H1 (cell line): ENCODE measurements at regions not wholly inside any gene's neighbourhood (a gene's known extent, or its start where the extent isn't known, plus 50 kb on each side); places are given as distances from the start of the nearest gene placed in this dataset.

Source experiments
- CTCF ChIA-PET: fragments of 300-600 bp; sonication (Branson Sonifier 250); formaldehyde crosslinking; loops from one replicate; lab custom pipeline; 2021; ENCODE audit not compliant: partially characterized antibody; lab: Charles Lee
- POLR2A ChIA-PET: fragments of 300-600 bp; sonication (Branson Sonifier 250); formaldehyde crosslinking; loops from one replicate; lab custom pipeline; 2021; ENCODE audit warnings: inconsistent platforms; ENCODE audit not compliant: partially characterized antibody; lab: Charles Lee
- DNase-seq, 2 experiments: peaks; one replicate each; pipeline versions ENCODE4 v3.0.0 to v3.0.0-alpha.2; 2010 to 2022; ENCODE audit warnings: low spot score in 2 of 2, low read depth in 1 of 2, mixed read lengths in 1 of 2
- FAIRE-seq: peaks from 2 replicates; lab custom pipeline; 2011; peaks lifted over from hg19 to GRCh38; lab: Jason Lieb, UNC
- H2AFZ ChIP-seq: 2 replicates; pipeline ENCODE4 v1.8.1; 2012; ENCODE audit warnings: low read length, inconsistent platforms
- H2AK5ac ChIP-seq: 2 replicates; pipeline ENCODE4 v1.6.1; 2013; ENCODE audit warnings: low read depth, low read length
- H2BK120ac ChIP-seq: replicated peaks from 2 replicates; pipeline ENCODE3; 2013; ENCODE audit warnings: low read depth, low read length, inconsistent platforms
- H2BK12ac ChIP-seq: 2 replicates; pipeline ENCODE4 v1.6.1; 2013; ENCODE audit warnings: low read depth, low read length
- H2BK15ac ChIP-seq: 2 replicates; pipeline ENCODE4 v1.6.1; 2013; ENCODE audit warnings: low read length
- H2BK20ac ChIP-seq: 2 replicates; pipeline ENCODE4 v1.6.1; 2013; ENCODE audit warnings: low read length
- H2BK5ac ChIP-seq: 2 replicates; pipeline ENCODE4 v1.6.1; 2013; ENCODE audit warnings: low read depth, low read length
- H3K14ac ChIP-seq: 2 replicates; pipeline ENCODE4 v1.6.1; 2013; ENCODE audit warnings: inconsistent platforms; ENCODE audit not compliant: insufficient read length
- H3K18ac ChIP-seq: 2 replicates; pipeline ENCODE4 v1.6.1; 2013; ENCODE audit warnings: low read length; ENCODE audit errors: extremely low read depth
- H3K23ac ChIP-seq: 2 replicates; pipeline ENCODE4 v1.6.1; 2013; ENCODE audit warnings: inconsistent platforms; ENCODE audit not compliant: insufficient read length
- H3K23me2 ChIP-seq: 2 replicates; pipeline ENCODE4 v1.6.1; 2013; ENCODE audit warnings: low read depth, low read length
- H3K27ac ChIP-seq: 2 replicates; pipeline ENCODE4 v1.6.1; 2011; ENCODE audit warnings: low read depth, low read length, inconsistent platforms
- H3K27me3 ChIP-seq, 4 experiments: replicated peaks in 1 of 4; 1 replicate in 1 of 4; 2 replicates in 3 of 4; pipeline versions ENCODE4 v1.6.1 to v1.8.1; 2011 to 2013; ENCODE audit warnings: low read length in 3 of 4, mild to moderate bottlenecking in 3 of 4, inconsistent platforms in 2 of 4, mixed read lengths in 2 of 4, moderate library complexity in 1 of 4; ENCODE audit not compliant: control insufficient read depth in 3 of 4, insufficient read depth in 3 of 4; ENCODE audit errors: extremely low read depth in 1 of 4
- H3K36me3 ChIP-seq, 4 experiments: 2 replicates each; pipeline versions ENCODE4 v1.6.1 to v1.8.1; 2011 to 2013; ENCODE audit warnings: mild to moderate bottlenecking in 4 of 4, low read length in 3 of 4, moderate library complexity in 2 of 4, control low read depth in 1 of 4, inconsistent platforms in 1 of 4; ENCODE audit not compliant: insufficient read depth in 4 of 4, control insufficient read depth in 2 of 4
- H3K4ac ChIP-seq: replicated peaks from 2 replicates; pipeline ENCODE3; 2013; ENCODE audit warnings: low read length, low read depth, mixed read lengths, inconsistent platforms; ENCODE audit not compliant: insufficient read length
- H3K4me1 ChIP-seq, 4 experiments: replicated peaks in 1 of 4; 1 replicate in 1 of 4; 2 replicates in 3 of 4; pipeline versions ENCODE4 v1.6.1 to v1.8.1; 2011 to 2013; ENCODE audit warnings: low read length in 3 of 4, inconsistent platforms in 2 of 4, mixed read lengths in 1 of 4; ENCODE audit not compliant: insufficient read depth in 4 of 4, control insufficient read depth in 3 of 4
- H3K4me2 ChIP-seq, 2 experiments: 2 replicates each; pipeline versions ENCODE4 v1.6.1 to v1.8.1; 2011 to 2013; ENCODE audit warnings: low read depth in 2 of 2, low read length in 2 of 2, control low read depth in 1 of 2, inconsistent platforms in 1 of 2, mild to moderate bottlenecking in 1 of 2; ENCODE audit not compliant: insufficient read depth in 1 of 2
- H3K4me3 ChIP-seq, 4 experiments: fragments of 200-600, 300-600 bp in 1 of 4; sonication (generic), shearing (Covaris generic), sonication (Bioruptor Twin) in 1 of 4; 2 replicates each; pipeline versions ENCODE4 v1.5.1 to v1.8.1; 2011 to 2016; ENCODE audit warnings: low read length in 4 of 4, low read depth in 3 of 4, control low read depth in 2 of 4, inconsistent platforms in 2 of 4, mild to moderate bottlenecking in 2 of 4, mixed read lengths in 1 of 4, moderate library complexity in 1 of 4; ENCODE audit not compliant: insufficient read depth in 2 of 4; ENCODE audit errors: extremely low read depth in 1 of 4
- H3K56ac ChIP-seq: replicated peaks from 2 replicates; pipeline ENCODE3; 2013; ENCODE audit warnings: low read depth, mild to moderate bottlenecking, mixed read lengths, low read length, inconsistent platforms; ENCODE audit not compliant: insufficient read length
- H3K79me1 ChIP-seq: 2 replicates; pipeline ENCODE4 v1.6.1; 2013; ENCODE audit warnings: low read depth, low read length, control low read depth
- H3K79me2 ChIP-seq, 2 experiments: 2 replicates each; pipeline versions ENCODE4 v1.6.1 to v1.8.1; 2012 to 2013; ENCODE audit warnings: low read length in 2 of 2, mild to moderate bottlenecking in 2 of 2, inconsistent platforms in 1 of 2; ENCODE audit not compliant: insufficient read depth in 2 of 2, control insufficient read depth in 1 of 2
- H3K9ac ChIP-seq, 4 experiments: replicated peaks in 1 of 4; 1 replicate in 1 of 4; 2 replicates in 3 of 4; pipeline versions ENCODE4 v1.6.1 to v1.8.1; 2011 to 2013; ENCODE audit warnings: low read depth in 3 of 4, low read length in 3 of 4, control low read depth in 2 of 4, mild to moderate bottlenecking in 2 of 4, moderate library complexity in 2 of 4, inconsistent platforms in 1 of 4; ENCODE audit errors: extremely low read depth in 1 of 4
- H3K9me3 ChIP-seq, 2 experiments: 2 replicates each; pipeline versions ENCODE4 v1.6.1 to v1.8.1; 2012 to 2013; ENCODE audit warnings: mild to moderate bottlenecking in 2 of 2, moderate library complexity in 2 of 2, control low read depth in 1 of 2, inconsistent platforms in 1 of 2, low read depth in 1 of 2, low read length in 1 of 2, mixed read lengths in 1 of 2; ENCODE audit not compliant: insufficient read depth in 2 of 2
- H4K20me1 ChIP-seq, 2 experiments: replicated peaks in 1 of 2; 2 replicates each; pipeline versions ENCODE3 to v1.8.1; 2011 to 2013; ENCODE audit warnings: inconsistent platforms in 2 of 2, low read length in 2 of 2, mild to moderate bottlenecking in 1 of 2; ENCODE audit not compliant: insufficient read depth in 2 of 2, control insufficient read depth in 1 of 2
- H4K5ac ChIP-seq: 2 replicates; pipeline ENCODE4 v1.6.1; 2013; ENCODE audit warnings: low read length, low read depth, mixed read lengths, inconsistent platforms; ENCODE audit not compliant: insufficient read length
- H4K8ac ChIP-seq: 2 replicates; pipeline ENCODE4 v1.8.0; 2013; ENCODE audit warnings: mild to moderate bottlenecking, moderate library complexity, low read length, inconsistent platforms; ENCODE audit not compliant: insufficient read depth; ENCODE audit errors: extremely low read depth
- H4K91ac ChIP-seq: replicated peaks from 2 replicates; pipeline ENCODE3; 2013; ENCODE audit warnings: low read length, mixed read lengths, inconsistent platforms; ENCODE audit not compliant: insufficient read length
- BACH1 ChIP-seq: IDR thresholded peaks from 2 replicates; pipeline ENCODE4 v1.6.1; 2012; ENCODE audit warnings: low read length, improper control_type of control experiment
- CTBP2 ChIP-seq: IDR thresholded peaks from 2 replicates; pipeline ENCODE4 v1.7.0; 2011; ENCODE audit warnings: borderline replicate concordance, mild to moderate bottlenecking, moderate library complexity, mixed read lengths, low read length; ENCODE audit not compliant: insufficient read depth, insufficient read length
- E2F6 ChIP-seq: IDR thresholded peaks from 2 replicates; pipeline ENCODE4 v1.6.1; 2012; ENCODE audit warnings: inconsistent platforms
- EGR1 ChIP-seq: IDR thresholded peaks from 2 replicates; pipeline ENCODE4 v1.6.1; 2011; ENCODE audit warnings: low read depth, low read length, borderline replicate concordance
- HDAC2 ChIP-seq, 2 experiments: fragments of 300-600 bp in 1 of 2; sonication (generic) in 1 of 2; IDR thresholded peaks; 2 replicates each; pipeline ENCODE4 v1.6.1; 2011 to 2012; ENCODE audit warnings: low read depth in 2 of 2, low read length in 2 of 2, mild to moderate bottlenecking in 2 of 2, moderate library complexity in 2 of 2, borderline replicate concordance in 1 of 2, inconsistent platforms in 1 of 2
- JUN ChIP-seq: IDR thresholded peaks from 2 replicates; pipeline ENCODE4 v1.6.1; 2011; ENCODE audit warnings: low read depth, mild to moderate bottlenecking, improper control_type of control experiment, low read length
- PHF8 ChIP-seq: fragments of 200-600 bp; sonication (generic); conservative IDR thresholded peaks from 2 replicates; pipeline ENCODE4 v1.7.1; 2012; ENCODE audit warnings: low read depth, mild to moderate bottlenecking, inconsistent platforms, low read length, moderate library complexity
- POLR2A ChIP-seq, 2 experiments: IDR thresholded peaks; 1 replicate in 1 of 2; 2 replicates in 1 of 2; pipeline ENCODE4 v1.6.1; 2011; ENCODE audit warnings: low read depth in 2 of 2, low read length in 2 of 2, mild to moderate bottlenecking in 2 of 2; ENCODE audit errors: control extremely low read depth in 1 of 2
- RFX5 ChIP-seq: IDR thresholded peaks from 2 replicates; pipeline ENCODE4 v1.6.1; 2011; ENCODE audit warnings: low read depth, low read length, improper control_type of control experiment, borderline replicate concordance
- SIN3A ChIP-seq, 2 experiments: IDR thresholded peaks in 1 of 2; conservative IDR thresholded peaks in 1 of 2; 2 replicates each; pipeline ENCODE4 v1.6.1; 2011 to 2012; ENCODE audit warnings: low read length in 2 of 2, improper control_type of control experiment in 1 of 2, low read depth in 1 of 2, mild to moderate bottlenecking in 1 of 2
- SP4 ChIP-seq: IDR thresholded peaks from 2 replicates; pipeline ENCODE4 v1.6.1; 2012; ENCODE audit warnings: low read length, inconsistent platforms
- TAF7 ChIP-seq: optimal IDR thresholded peaks from 2 replicates; pipeline ENCODE3; 2011; ENCODE audit warnings: low read depth, mild to moderate bottlenecking, inconsistent platforms, low read length, moderate library complexity, borderline replicate concordance
- YY1 ChIP-seq: IDR thresholded peaks from 2 replicates; pipeline ENCODE4 v1.6.1; 2011; ENCODE audit warnings: low read depth, mild to moderate bottlenecking, low read length
- WGBS, 2 experiments: shearing (Covaris generic) in 1 of 2; methylation state at CpG; one replicate each; pipeline versions ENCODE4 v1.1.6 to v1.1.7; 2013 to 2015; ENCODE audit warnings: low lambda C conversion rate in 2 of 2, mixed read lengths in 2 of 2, inconsistent platforms in 1 of 2, low coverage in 1 of 2, missing lambda C conversion rate in 1 of 2; ENCODE audit not compliant: insufficient replicate concordance in 2 of 2, insufficient coverage in 1 of 2, insufficient read length in 1 of 2; ENCODE audit errors: extremely low coverage in 1 of 2, missing lambda C conversion rate in 1 of 2; 5-methylcytosine and 5-hydroxymethylcytosine counted together

GRCh38 chr3:34793057-34793456 is 846.3 kb upstream of the ARPP21 start:
- TF ChIP-seq SP4 (no peak), RFX5 (no peak), TAF7 (no peak), YY1 (no peak), HDAC2 (IDR thresholded peaks at IDR 0.05; ENCODE audit: borderline replicate concordance in 1 of 2, low read depth in 2 of 2, low read length in 2 of 2) (no peak), PHF8 (no peak), SIN3A (conservative IDR thresholded peaks at IDR 0.05 in 1 of 2, IDR thresholded peaks at IDR 0.05 in 1 of 2; ENCODE audit: low read depth in 1 of 2, low read length in 2 of 2) (no peak), POLR2A (IDR thresholded peaks at IDR 0.05; ENCODE audit: control extremely low read depth in 1 of 2, low read depth in 2 of 2, low read length in 2 of 2) (no peak), E2F6 (no peak), CTBP2 (no peak), BACH1 (no peak), JUN (no peak), EGR1 (no peak)
- ChIA-PET POLR2A (no interaction called here), CTCF (interaction anchor here (0.6 to 1.3 kb wide), 2 partner anchors 12 to 624 kb away, joined by 3 to 4 read pairs; no protein-coding TSS in a partner anchor)
- H4K91ac ChIP-seq, result no peak overlapping the region
- no peaks in the 10 kb centered on the region for H3K4me1 ChIP-seq
- no peak overlapping the region for H3K4me2 ChIP-seq
- no peaks in the 10 kb centered on the region for H3K79me1 ChIP-seq
- no peak overlapping the region for H3K27ac ChIP-seq
- no peak overlapping the region for H3K18ac ChIP-seq
- H3K4ac ChIP-seq, result no peak overlapping the region
- H2BK15ac ChIP-seq, result no peak overlapping the region
- WGBS, 2 experiments, result 87% methylated on average over 1 of the region's 1 CpG; no CpG with 5 or more reads in 1 of the 2 experiments
- H3K4me3 ChIP-seq, result no peak overlapping the region
- no peak overlapping the region for H2BK12ac ChIP-seq
- H4K8ac ChIP-seq, result no peak overlapping the region
- no peaks in the 10 kb centered on the region for H4K20me1 ChIP-seq
- H3K79me2 ChIP-seq, result no peaks in the 10 kb centered on the region
- no peaks in the 10 kb centered on the region for H3K27me3 ChIP-seq
- DNase-seq (no peak), FAIRE-seq (no peak)
- H3K56ac ChIP-seq, result no peak overlapping the region
- H3K36me3 ChIP-seq, result no peaks in the 10 kb centered on the region
- no peak overlapping the region for H2BK120ac ChIP-seq
- H2BK5ac ChIP-seq, result no peak overlapping the region
- H2AFZ ChIP-seq, result no peak overlapping the region
- H3K23ac ChIP-seq, result no peak overlapping the region
- H2BK20ac ChIP-seq, result no peak overlapping the region
- no peak overlapping the region for H3K14ac ChIP-seq
- no peak overlapping the region for H4K5ac ChIP-seq
- no peaks in the 10 kb centered on the region for H3K23me2 ChIP-seq
- no peak overlapping the region for H2AK5ac ChIP-seq
- H3K9me3 ChIP-seq, result no peaks in the 10 kb centered on the region
- H3K9ac ChIP-seq, result no peak overlapping the region
